Ovary (tissue), 7 donors: ENCODE measurements at regions not wholly inside any gene's neighbourhood (a gene's known extent, or its start where the extent isn't known, plus 50 kb on each side); places are given as distances from the start of the nearest gene placed in this dataset.

ENCODE experiments used
- DNase-seq, 5 donors: peaks; one replicate each; pipeline ENCODE4 v3.0.0-alpha.2; 2019 to 2020
- H3K27ac ChIP-seq, 2 donors: fragments of 200-600 bp; one replicate each; pipeline versions ENCODE4 v1.5.1 to v1.8.0; 2019 to 2022
- H3K27me3 ChIP-seq: fragments of 200-600 bp; one replicate; pipeline ENCODE4 v1.8.0; 2022
- H3K36me3 ChIP-seq: fragments of 200-600 bp; sonication (generic); one replicate; pipeline ENCODE4 v1.5.1; 2019
- H3K4me1 ChIP-seq: one replicate; pipeline ENCODE4 v1.8.1; 2013; ENCODE audit warnings: mild to moderate bottlenecking, moderate library complexity; ENCODE audit not compliant: insufficient read depth
- H3K4me3 ChIP-seq: fragments of 200-600 bp; sonication (generic); one replicate; pipeline ENCODE4 v1.5.1; 2017
- H3K9me3 ChIP-seq, 2 donors: fragments of 200-600 bp in 1 of 2; sonication (generic) in 1 of 2; one replicate each; pipeline versions ENCODE4 v1.5.1 to v1.8.1; 2013 to 2019; ENCODE audit warnings: mild to moderate bottlenecking in 1 of 2, moderate library complexity in 1 of 2
- CTCF ChIP-seq, 3 donors: fragments of 450-650 bp in 2 of 3; fragments of 200-600 bp in 1 of 3; IDR thresholded peaks; one replicate each; pipeline versions ENCODE4 v1.5.1 to v1.8.0; 2016 to 2022; ENCODE audit warnings: antibody characterized with exemption in 3 of 3, mild to moderate bottlenecking in 1 of 3
- EP300 ChIP-seq: sonication (generic); formaldehyde crosslinking; IDR thresholded peaks from one replicate; pipeline ENCODE4 v1.6.1; 2017; ENCODE audit warnings: antibody characterized with exemption
- POLR2A ChIP-seq: fragments of 450-650 bp; IDR thresholded peaks from one replicate; pipeline ENCODE4 v1.6.1; 2017; ENCODE audit warnings: antibody characterized with exemption, mild to moderate bottlenecking, moderate library complexity
- WGBS, 3 donors: extraction: QIAGEN DNeasy Blood & Tissue Kit in 1 of 3; methylation state at CpG; one replicate each; pipeline versions ENCODE4 v1.1.5 to v1.1.7; 2013 to 2017; 5-methylcytosine and 5-hydroxymethylcytosine counted together
- intact Hi-C, 4 donors: fragments of 100-400 bp; cut with DNase I; formaldehyde crosslinking; loops; one replicate each; pipeline versions ENCODE4 v1.11.0 to v1.15.1; 2022 to 2023
- donor health status: DM: no; HTN: no; CAD: no; lungs with moderate emphysema.
- donor health status: DM: no; HTN: no; CAD: no.
- donor health status: Bipolar disorder and iron deficiency.
- donor health status: DM: no; HTN: no; CAD: no.
- donor health status: DM: yes; HTN: yes; CAD: no.

GRCh38 chr2:185607945-185608344 lies 130.7 kb upstream of the FSIP2 start:
- Histone ChIP-seq H3K4me1 (no peaks in the 10 kb centered on the region), H3K27ac (no peak overlapping the region), H3K9me3 (no peaks in the 10 kb centered on the region), H3K4me3 (no peak overlapping the region), H3K36me3 (no peaks in the 10 kb centered on the region), H3K27me3 (no peaks in the 10 kb centered on the region)
- no peak for DNase-seq
- TF ChIP-seq EP300 (no peak), POLR2A (no peak), CTCF (IDR thresholded peaks at IDR 0.05) (no peak)
- 69 to 78% (median 70%) methylated on average over 1 of the region's 1 CpG for WGBS, 3 donors
- intact Hi-C loops: no loop called here

- Histone ChIP-seq H3K27me3 (no peaks in the 10 kb centered on the region), H3K27ac (no peak overlapping the region), H3K36me3 (no peaks in the 10 kb centered on the region), H3K4me1 (no peaks in the 10 kb centered on the region), H3K4me3 (no peak overlapping the region), H3K9me3 (no peaks in the 10 kb centered on the region)
- no peak for TF ChIP-seq POLR2A
- no peak for TF ChIP-seq EP300
- no peak for TF ChIP-seq CTCF (IDR thresholded peaks at IDR 0.05)
- DNase-seq: no peak
- intact Hi-C loops: no loop called here
- 16 to 37% (median 18%) methylated on average over 3 of the region's 3 CpGs for WGBS, 3 donors
These were observed 129.8 kb upstream of the FSIP2 start for GRCh38 chr2:185608799-185609198.

- WGBS, 3 donors: 73 to 87% (median 83%) methylated on average over 1 of the region's 1 CpG
- no peak for TF ChIP-seq EP300
- no peak for TF ChIP-seq POLR2A
- no peak for TF ChIP-seq CTCF (IDR thresholded peaks at IDR 0.05)
- Histone ChIP-seq H3K27me3 (no peaks in the 10 kb centered on the region), H3K36me3 (no peaks in the 10 kb centered on the region), H3K4me1 (no peaks in the 10 kb centered on the region), H3K27ac (no peak overlapping the region), H3K4me3 (no peak overlapping the region), H3K9me3 (no peaks in the 10 kb centered on the region)
- intact Hi-C loops: no loop called here
- no peak for DNase-seq
These were observed 128.3 kb upstream of the FSIP2 start for GRCh38 chr2:185610301-185610700.

- H3K4me3 ChIP-seq: no peak overlapping the region
- intact Hi-C loops: no loop called here
These were observed 120.0 kb upstream of the FSIP2 start for GRCh38 chr2:185618625-185619024.

More at GRCh38 chr2:185618625-185619024, 120.0 kb upstream of the FSIP2 start:
- 69 to 84% (median 74%) methylated on average over 1 of the region's 1 CpG for WGBS, 3 donors
- no peak overlapping the region for H3K27ac ChIP-seq
- H3K36me3 ChIP-seq: no peaks in the 10 kb centered on the region
- no peak for DNase-seq
- no peaks in the 10 kb centered on the region for H3K27me3 ChIP-seq
- no peak for TF ChIP-seq EP300
- no peak for TF ChIP-seq POLR2A
- no peak for TF ChIP-seq CTCF (IDR thresholded peaks at IDR 0.05)
- no peaks in the 10 kb centered on the region for H3K4me1 ChIP-seq
- no peaks in the 10 kb centered on the region for H3K9me3 ChIP-seq
